A549 (cell line): ENCODE measurements at regions not wholly inside any gene's neighbourhood (a gene's known extent, or its start where the extent isn't known, plus 50 kb on each side); places are given as distances from the start of the nearest gene placed in this dataset.

Experiments
- BHLHE40 ChIP-seq: IDR thresholded peaks from 2 replicates; pipeline ENCODE4 v1.6.1; 2012; ENCODE audit warnings: low read depth, low read length, inconsistent platforms
- POLR2A ChIP-seq: IDR thresholded peaks from 2 replicates; pipeline ENCODE4 v1.6.1; 2012; ENCODE audit warnings: mild to moderate bottlenecking, low read length
- SMC3 ChIP-seq: fragments of >200 bp; sonication (Bioruptor Twin); formaldehyde crosslinking; IDR thresholded peaks from 3 replicates; pipeline ENCODE4 v1.6.1; 2018; ENCODE audit warnings: inconsistent platforms
- TF ChIP-seq, protein P1 (sequence below): fragments of >200 bp; sonication (Bioruptor Twin); formaldehyde crosslinking; IDR thresholded peaks from 3 replicates; pipeline ENCODE4 v1.5.1; 2016

DNA sequence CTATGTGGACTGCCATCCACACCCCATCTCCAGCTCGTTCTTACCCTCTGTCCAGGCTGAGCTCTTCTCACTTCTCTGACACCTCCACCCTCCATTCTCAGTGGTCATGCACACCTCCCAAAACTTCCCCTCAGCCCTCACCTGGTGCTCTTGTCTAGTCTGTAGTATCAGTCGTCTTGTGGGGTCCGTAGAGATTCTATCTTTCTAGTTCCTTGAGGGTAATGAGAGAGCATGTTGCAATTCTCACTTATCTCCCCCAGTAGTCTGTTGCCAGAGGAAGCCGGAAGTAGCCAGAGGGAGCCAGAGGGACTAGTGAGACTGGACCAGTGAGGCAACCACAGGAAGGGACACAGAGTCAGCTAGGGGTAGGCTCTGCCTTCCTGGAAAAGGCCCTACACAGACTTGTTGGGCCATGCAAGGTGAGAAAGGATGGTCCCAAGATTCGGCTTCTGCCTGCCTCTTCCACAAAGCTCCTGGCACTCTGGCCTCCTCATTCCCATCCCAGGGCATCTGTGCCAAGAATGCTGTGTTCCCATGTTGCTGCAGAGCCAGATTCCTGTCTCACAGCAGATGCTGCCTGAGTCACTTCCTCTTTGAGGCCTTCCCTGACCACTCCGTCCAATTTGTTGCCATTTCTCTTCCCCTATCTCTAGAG lies 50.6 kb upstream of the DUSP5 start:
- TF ChIP-seq SMC3 (no peak), BHLHE40 (no peak), POLR2A (no peak)
- TF ChIP-seq, protein P1, sequence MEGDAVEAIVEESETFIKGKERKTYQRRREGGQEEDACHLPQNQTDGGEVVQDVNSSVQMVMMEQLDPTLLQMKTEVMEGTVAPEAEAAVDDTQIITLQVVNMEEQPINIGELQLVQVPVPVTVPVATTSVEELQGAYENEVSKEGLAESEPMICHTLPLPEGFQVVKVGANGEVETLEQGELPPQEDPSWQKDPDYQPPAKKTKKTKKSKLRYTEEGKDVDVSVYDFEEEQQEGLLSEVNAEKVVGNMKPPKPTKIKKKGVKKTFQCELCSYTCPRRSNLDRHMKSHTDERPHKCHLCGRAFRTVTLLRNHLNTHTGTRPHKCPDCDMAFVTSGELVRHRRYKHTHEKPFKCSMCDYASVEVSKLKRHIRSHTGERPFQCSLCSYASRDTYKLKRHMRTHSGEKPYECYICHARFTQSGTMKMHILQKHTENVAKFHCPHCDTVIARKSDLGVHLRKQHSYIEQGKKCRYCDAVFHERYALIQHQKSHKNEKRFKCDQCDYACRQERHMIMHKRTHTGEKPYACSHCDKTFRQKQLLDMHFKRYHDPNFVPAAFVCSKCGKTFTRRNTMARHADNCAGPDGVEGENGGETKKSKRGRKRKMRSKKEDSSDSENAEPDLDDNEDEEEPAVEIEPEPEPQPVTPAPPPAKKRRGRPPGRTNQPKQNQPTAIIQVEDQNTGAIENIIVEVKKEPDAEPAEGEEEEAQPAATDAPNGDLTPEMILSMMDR, result no peak
